ENCODE measurements at regions not wholly inside any gene's neighbourhood (a gene's known extent, or its start where the extent isn't known, plus 50 kb on each side); places are given as distances from the start of the nearest gene placed in this dataset.

DNA sequence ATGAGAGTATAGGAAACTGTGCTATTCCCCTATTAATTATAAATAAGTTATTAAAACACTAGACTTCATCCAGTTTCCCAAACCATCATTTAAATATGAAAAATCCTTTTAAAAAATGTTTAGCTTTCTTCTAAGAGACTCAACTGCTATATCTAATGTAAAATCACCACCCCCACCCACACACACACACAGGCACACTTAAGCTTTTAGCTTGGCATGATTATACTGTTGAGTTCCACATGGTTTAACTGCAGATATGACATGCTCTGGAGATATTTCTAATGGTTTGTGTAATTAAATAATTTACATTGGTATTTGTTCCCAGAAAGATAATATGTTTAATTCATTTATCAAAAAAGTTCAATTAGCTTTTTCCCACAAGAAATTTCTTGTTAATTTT lies 1700.1 kb upstream of the SLC10A2 start:
- TF ChIP-seq SUZ12 (IDR thresholded peaks at IDR 0.05; ENCODE audit: extremely low read depth, insufficient read depth, insufficient read length), result no peak
- TF ChIP-seq YY1 (IDR thresholded peaks at IDR 0.05; ENCODE audit: insufficient read depth, insufficient read length), result no peak
